LHCN-M2 (cell line): ENCODE measurements at regions not wholly inside any gene's neighbourhood (a gene's known extent, or its start where the extent isn't known, plus 50 kb on each side); places are given as distances from the start of the nearest gene placed in this dataset.

ENCODE experiments used
- DNase-seq: peaks from one replicate; pipeline ENCODE4 v3.0.0-alpha.2; 2012; ENCODE audit warnings: low read depth

- DNase-seq: no peak
These were observed 1317.0 kb downstream of the TMEM121 start for GRCh38 chr14:106843386-106843785.

- DNase-seq: peak; percentile 79
These were observed 1317.6 kb downstream of the TMEM121 start for GRCh38 chr14:106843951-106844483.

DNA sequence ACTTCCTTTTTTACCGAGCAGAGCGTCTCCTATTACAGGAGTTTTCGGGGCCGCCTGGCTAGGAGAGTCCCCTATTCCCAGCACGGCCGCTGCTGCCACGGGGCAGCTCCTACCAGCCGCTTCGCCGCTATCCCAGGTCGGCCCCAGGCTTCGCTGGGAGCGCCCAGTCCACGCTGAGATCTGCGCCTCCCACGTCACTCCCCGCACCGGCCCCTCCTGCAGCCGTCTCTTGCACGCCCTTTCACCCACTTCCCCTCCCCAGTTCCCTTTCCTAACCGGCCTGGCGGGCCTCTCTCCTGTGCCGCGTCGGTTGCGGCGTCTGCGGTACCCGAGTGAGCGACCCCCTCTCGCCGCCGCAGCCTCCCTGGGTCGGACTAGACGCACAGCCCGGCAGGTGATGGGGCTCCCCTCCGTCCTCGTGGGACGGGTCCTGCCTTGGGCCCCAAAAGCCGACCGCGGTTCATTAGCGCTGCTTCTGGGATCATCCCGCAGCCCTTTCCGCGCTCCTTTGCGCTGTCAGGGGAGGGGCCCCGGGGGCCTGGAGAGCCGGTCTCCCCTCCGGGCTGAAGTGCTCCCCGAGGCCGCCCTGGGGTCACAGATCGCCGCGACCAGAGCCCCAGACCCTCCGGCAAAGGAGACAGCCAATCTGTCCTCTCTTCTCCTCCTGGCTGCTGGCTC lies 1318.4 kb downstream of the TMEM121 start:
- peak; percentile 54 for DNase-seq

GRCh38 chr14:106845286-106846087 lies 1319.1 kb downstream of the TMEM121 start:
- peak; percentile 54 for DNase-seq

GRCh38 chr14:106846218-106846617 lies 1319.8 kb downstream of the TMEM121 start:
- peak; percentile 60 for DNase-seq

DNA sequence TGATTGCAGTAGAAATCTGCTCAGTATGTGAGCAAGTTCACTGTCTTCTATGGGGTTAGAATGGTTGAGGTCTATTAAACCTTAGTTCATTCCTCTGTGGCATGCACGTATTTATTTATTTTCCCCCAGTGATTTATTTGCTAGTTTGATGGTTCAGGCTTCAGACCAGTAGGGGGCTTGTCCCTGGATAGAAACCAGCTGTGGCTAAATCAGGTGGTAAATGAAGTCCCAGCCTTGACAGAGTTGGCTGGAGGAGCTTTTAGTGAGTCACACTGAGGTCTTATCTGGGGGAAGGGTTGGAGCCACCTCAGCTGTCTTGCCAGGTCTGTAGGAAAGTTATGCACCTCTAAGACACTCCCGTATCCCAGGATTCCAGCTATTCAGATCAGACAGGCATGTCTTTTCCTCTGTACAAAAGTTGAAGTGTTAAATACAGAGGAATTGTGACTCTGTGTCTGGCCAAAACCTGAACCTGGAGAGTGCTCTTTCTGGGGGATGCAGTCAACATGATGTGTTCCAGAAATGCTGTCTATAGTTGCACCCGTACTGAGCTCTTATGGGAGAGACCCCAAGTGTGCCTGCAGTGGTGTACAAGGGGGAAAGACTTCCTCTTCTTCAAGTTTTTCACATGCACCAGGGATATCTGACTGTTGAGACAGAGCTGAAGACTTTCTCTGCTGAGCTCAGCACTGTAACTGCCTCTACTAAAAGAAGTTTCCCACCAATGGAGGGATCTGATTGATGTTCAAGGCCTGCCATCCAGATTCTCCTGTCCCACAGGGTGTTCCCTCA lies 1322.1 kb downstream of the TMEM121 start:
- peak; percentile 83 for DNase-seq

DNA sequence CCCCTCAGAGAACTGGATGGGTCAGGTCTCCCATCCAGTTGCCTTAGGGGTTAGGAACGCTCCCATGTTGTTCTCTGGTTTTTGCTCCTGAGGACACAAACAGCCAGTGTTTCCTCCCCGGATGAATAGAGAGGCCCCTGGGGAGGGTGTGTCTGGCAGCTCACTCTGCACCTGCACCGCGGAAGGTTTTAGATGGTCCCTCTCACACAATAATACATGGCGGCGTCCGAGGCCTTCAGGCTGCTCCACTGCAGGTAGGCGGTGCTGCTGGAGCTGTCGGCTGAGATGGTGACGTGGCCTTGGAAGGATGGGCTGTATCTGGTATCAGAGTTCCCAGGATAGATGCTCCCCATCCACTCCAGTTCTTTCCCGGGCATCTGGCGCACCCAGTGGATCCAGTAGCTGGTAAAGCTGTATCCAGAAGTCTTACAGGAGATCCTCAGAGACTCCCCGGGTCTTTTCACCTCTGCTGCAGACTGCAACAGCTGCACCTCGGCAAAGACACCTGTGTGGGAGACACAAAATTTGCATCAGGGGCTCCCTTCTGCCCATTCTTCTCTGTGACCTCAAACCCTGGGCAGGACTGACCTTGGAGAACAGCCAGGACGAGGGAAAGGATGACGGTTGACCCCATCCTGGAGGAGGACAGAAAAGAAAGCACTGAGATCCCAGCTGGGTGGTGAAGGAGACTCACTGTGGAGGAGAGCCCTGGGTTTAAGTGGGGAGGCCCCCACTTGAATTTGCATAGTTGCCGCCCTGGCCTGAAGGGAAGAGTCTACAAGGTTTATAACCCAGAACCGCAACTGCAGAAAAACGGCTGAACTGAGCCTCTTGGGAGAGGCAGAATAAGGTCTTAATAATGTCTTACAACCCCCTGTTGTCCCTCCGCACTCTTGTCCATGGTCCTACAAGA lies 1324.8 kb downstream of the TMEM121 start:
- no peak for DNase-seq

DNA sequence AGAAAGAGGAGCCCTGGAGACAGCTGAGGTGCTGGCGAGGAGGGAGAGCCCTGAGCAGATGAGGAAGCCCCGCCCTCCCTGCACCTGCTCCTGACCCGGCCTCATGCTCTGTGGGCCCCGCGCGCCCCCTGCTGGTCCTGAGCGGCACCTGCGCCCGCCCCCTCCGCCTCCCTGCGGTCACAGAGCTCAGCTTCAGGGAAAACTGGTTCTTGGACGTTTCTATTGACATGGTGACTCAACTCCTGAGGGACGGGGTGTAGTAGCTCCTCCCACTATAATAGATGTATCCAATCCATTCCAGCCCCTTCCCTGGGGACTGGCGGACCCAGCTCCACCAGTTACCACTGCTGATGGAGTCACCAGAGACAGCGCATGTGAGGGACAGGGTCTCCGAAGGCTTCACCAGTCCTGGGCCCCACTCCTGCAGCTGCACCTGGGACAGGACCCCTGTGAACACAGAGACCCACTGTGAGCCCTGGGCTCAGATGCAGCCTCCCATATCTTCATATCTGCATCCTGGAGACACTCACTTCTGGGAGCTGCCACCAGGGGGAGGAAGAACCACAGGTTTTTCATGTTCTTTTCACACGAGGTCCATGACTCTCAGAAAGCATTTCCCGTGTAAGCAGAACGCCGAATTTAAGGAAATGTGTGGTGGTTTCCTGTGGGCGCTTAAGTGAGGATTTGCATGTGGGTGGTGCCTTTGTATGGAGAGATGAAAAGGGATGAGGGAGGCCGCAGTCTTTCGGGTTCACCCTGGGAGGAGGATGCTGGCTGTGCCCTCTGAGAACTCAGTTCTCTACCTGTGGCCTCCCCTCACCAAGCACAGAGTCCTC lies 1346.4 kb downstream of the TMEM121 start:
- DNase-seq: peak; percentile 69

DNA sequence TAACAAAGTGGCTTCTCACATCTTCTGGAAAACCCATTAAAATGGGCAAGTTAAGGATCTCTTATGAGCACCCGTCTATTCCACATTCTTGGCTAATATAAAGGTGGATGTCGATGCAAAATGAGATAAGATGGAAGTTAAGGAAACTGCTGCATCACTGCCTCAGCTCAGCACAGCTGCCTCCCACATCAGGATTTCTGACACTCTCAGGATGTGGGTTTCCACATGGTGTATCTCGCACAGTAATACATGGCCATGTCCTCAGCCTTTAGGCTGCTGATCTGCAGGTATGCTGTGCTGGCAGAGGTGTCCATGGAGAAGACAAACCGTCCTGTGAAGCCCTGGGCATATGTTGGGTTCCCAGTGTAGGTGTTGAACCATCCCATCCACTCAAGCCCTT lies 1348.0 kb downstream of the TMEM121 start:
- DNase-seq: no peak

DNA sequence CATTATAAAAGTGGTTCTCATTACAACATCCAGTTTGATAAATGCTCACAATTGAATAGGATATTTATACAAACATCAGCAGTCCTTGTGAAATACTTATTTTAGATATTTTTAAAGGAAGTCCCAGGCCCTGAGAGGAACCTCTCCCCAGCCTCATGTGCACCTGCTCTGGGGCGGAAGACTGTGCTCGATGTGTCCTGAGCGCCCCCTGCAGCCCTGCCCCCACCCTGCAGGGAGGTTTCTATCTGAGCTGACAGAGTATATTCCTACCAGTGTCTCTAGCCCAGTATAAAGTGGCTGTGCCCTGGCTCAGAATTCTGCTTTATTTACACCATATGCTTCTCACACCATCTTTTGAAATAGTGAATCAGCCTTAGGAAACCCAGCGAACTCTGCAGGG lies 1349.1 kb downstream of the TMEM121 start:
- DNase-seq: no peak

DNA sequence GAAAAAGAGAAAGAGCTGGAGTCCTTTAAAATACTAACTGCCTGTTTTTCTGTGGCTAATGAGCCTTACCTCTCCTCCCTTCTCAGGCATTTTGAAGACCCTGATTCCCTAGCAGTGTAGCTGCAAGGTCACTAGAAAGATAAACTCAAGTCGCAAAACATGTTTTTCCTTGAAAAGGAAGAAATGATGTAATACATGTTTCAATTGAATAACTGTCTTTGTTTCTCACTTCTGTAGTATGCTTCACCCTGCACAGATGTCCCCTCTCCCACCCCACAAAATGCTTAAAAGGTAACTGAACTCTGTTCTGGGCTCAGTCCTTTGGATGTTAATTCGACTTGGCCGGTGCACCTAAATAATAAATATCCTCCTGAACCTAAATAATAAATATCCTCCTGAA lies 1350.3 kb downstream of the TMEM121 start:
- DNase-seq: no peak

DNA sequence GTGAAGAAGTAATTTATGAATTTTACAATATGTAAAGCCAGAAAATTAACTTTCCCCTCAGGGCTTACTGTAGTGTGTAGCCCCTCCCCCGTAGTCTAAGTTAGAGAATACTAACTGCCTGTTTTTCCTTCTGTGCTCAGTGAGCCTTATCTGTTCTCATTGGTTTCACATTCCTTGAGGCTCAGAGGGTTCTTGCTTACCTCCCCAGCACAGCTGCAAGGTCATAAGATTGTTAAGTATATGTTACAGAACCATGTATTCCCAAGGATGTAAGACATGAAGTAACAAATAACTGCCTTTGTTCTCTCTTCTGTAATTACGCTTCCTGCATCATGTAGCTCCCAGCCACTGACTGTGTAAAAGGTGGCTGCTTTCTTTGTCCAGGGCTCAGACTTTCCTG lies 1351.1 kb downstream of the TMEM121 start:
- DNase-seq: no peak

DNA sequence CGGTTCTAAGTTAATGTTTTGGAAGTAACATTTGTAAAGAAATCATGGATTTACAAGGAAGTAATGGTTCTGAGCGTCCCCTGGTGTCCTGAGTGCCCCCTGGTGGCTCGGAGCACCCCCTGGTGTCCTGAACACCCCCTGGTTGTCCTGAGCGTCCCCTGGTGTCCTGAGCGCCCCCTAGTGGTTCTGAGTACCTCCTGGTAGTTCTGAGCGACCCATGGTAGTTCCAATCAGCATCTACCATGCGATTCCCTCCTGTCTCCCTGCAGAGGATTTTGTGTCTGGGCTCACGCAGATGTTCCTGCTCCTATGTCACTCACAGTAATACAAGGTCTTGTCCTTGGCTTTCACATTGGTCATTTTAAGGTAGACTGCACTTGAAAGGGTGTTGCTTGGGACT lies 1352.9 kb downstream of the TMEM121 start:
- DNase-seq: peak; percentile 62

GRCh38 chr14:106883218-106883692 lies 1356.9 kb downstream of the TMEM121 start:
- peak; percentile 11 for DNase-seq
